ENCODE measurements at regions not wholly inside any gene's neighbourhood (a gene's known extent, or its start where the extent isn't known, plus 50 kb on each side); places are given as distances from the start of the nearest gene placed in this dataset.

DNA sequence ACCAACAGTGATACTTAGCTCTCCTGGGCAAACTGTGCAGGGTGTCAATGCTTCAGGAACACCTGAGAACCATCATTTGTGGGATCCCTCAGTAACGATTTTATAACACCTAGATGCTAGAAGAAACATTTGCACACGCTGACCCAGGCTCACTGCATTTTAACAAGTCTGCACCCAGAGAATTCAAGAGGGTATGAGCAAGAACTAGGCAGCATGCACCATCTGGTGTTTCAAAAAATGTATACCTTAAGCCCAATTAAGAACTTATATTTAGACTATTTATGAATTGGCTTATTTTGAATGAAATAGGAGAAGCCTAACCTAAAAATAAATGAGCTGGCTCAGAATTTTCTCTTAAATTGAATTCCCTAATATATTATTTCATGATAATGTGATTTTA, 400.5 kb downstream of the GPATCH2 start:
- Histone ChIP-seq H3K27me3 (ENCODE audit: control insufficient read depth in 3 of 3, insufficient read depth in 3 of 3, low read length in 3 of 3) (no peaks in the 10 kb centered on the region), H3K9me3 (ENCODE audit: control insufficient read depth in 3 of 3, low read length in 3 of 3) (no peaks in the 10 kb centered on the region), H3K4me3 (ENCODE audit: low read length in 3 of 3) (no peak overlapping the region), H3K4me1 (ENCODE audit: control insufficient read depth in 3 of 3, insufficient read depth in 3 of 3, low read length in 3 of 3) (no peaks in the 10 kb centered on the region), H3K27ac (ENCODE audit: low read depth, low read length) (no peak overlapping the region), H3K9ac (ENCODE audit: low read depth in 1 of 3, low read length in 3 of 3) (no peak overlapping the region), H3K36me3 (ENCODE audit: control insufficient read depth in 3 of 3, insufficient read depth in 3 of 3, low read length in 3 of 3) (no peaks in the 10 kb centered on the region)

DNA sequence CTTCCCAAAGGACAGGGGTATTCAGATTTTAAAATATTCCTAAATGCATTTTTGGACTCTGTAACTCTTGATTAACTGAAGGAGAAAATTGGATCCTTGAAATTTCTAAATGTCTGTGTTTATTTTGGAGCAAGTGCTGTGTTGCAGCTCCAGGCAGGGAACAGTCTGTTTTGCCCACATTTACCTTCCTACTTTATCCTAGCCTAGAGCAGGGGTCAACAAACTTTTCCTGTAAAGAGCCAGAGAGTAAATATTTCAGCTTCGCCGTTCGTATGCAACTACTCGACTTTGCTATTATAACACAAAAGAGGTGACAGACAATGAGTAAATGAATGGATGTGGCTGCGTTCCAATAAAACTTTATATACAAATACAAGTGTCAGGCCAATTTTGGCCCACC, 402.2 kb downstream of the GPATCH2 start:
- Histone ChIP-seq H3K9ac (ENCODE audit: low read depth in 1 of 3, low read length in 3 of 3) (no peak overlapping the region), H3K27me3 (ENCODE audit: control insufficient read depth in 3 of 3, insufficient read depth in 3 of 3, low read length in 3 of 3) (no peaks in the 10 kb centered on the region), H3K27ac (ENCODE audit: low read depth, low read length) (no peak overlapping the region), H3K4me1 (ENCODE audit: control insufficient read depth in 3 of 3, insufficient read depth in 3 of 3, low read length in 3 of 3) (no peaks in the 10 kb centered on the region), H3K9me3 (ENCODE audit: control insufficient read depth in 3 of 3, low read length in 3 of 3) (no peaks in the 10 kb centered on the region), H3K36me3 (ENCODE audit: control insufficient read depth in 3 of 3, insufficient read depth in 3 of 3, low read length in 3 of 3) (no peaks in the 10 kb centered on the region), H3K4me3 (ENCODE audit: low read length in 3 of 3) (no peak overlapping the region)

DNA sequence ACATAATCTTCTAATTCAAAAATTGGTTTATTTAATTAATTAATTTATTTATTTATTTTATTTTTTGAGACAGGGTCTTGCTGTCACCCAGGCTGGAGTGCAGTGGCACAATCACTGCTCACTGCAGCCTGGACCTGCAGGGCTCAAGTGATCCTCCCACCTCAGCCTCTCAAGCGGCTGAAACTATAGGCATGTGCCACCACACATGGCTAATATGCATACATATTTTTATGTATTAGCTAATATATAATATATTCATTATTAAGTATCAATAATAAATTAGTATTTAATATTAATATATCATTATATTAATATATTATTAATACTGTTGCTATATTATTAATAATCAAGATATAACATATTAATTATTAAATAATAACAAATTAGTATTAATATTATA, 406.7 kb downstream of the GPATCH2 start:
- H3K27me3 ChIP-seq (ENCODE audit: control insufficient read depth in 3 of 3, insufficient read depth in 3 of 3, low read length in 3 of 3): no peaks in the 10 kb centered on the region
- H3K36me3 ChIP-seq (ENCODE audit: control insufficient read depth in 3 of 3, insufficient read depth in 3 of 3, low read length in 3 of 3): no peaks in the 10 kb centered on the region
- no peaks in the 10 kb centered on the region for H3K4me1 ChIP-seq (ENCODE audit: control insufficient read depth in 3 of 3, insufficient read depth in 3 of 3, low read length in 3 of 3)
- no peaks in the 10 kb centered on the region for H3K9me3 ChIP-seq (ENCODE audit: control insufficient read depth in 3 of 3, low read length in 3 of 3)
- H3K4me3 ChIP-seq (ENCODE audit: low read length in 3 of 3): no peak overlapping the region
- H3K27ac ChIP-seq (ENCODE audit: low read depth, low read length): no peak overlapping the region
- no peak overlapping the region for H3K9ac ChIP-seq (ENCODE audit: low read depth in 1 of 3, low read length in 3 of 3)

DNA sequence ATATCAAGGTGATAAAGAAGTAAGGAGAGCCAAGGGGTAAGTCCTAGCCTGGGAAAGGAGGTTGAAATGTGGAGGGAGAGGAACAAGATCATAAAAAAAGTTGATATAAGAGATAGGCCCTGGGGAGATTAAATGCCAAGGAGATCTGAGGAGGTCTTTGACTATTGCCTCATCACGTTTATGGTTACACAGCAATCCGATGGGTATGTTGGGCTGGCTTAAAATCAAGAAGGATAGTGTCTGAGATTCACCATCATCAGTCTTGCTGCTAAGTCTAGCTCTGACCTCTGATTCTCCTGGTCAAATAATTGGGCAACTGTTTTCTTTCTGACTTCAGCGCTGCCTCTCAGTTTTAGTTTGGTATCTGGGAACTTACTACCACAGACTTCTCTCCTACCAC, 416.3 kb downstream of the GPATCH2 start:
- Histone ChIP-seq H3K27me3 (ENCODE audit: control insufficient read depth in 3 of 3, insufficient read depth in 3 of 3, low read length in 3 of 3) (no peaks in the 10 kb centered on the region), H3K9ac (ENCODE audit: low read depth in 1 of 3, low read length in 3 of 3) (no peak overlapping the region), H3K4me1 (ENCODE audit: control insufficient read depth in 3 of 3, insufficient read depth in 3 of 3, low read length in 3 of 3) (no peaks in the 10 kb centered on the region), H3K27ac (ENCODE audit: low read depth, low read length) (no peak overlapping the region), H3K9me3 (ENCODE audit: control insufficient read depth in 3 of 3, low read length in 3 of 3) (no peaks in the 10 kb centered on the region), H3K36me3 (ENCODE audit: control insufficient read depth in 3 of 3, insufficient read depth in 3 of 3, low read length in 3 of 3) (no peaks in the 10 kb centered on the region), H3K4me3 (ENCODE audit: low read length in 3 of 3) (no peak overlapping the region)

DNA sequence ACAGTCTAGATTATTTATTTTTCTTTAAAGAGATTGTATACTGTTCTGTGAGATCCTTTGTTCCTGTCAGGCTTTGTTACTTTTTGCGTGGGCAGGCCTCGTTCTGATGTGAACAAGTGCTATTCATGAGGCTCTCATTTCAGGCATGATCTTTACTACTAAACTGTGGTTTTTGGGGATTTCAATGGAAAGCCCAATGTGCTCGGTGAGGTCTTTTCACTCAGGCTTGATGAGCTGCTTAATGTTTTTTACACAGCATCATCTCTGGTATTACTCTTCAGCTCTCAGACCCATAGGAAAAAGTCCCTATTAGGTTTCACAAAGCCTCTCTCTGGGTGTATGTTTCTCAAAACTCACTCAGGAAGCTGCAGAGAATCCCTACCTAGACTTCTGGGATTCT, 419.4 kb downstream of the GPATCH2 start:
- H3K4me3 ChIP-seq (ENCODE audit: low read length in 3 of 3): no peak overlapping the region
- H3K9me3 ChIP-seq (ENCODE audit: control insufficient read depth in 3 of 3, low read length in 3 of 3): no peaks in the 10 kb centered on the region
- H3K4me1 ChIP-seq (ENCODE audit: control insufficient read depth in 3 of 3, insufficient read depth in 3 of 3, low read length in 3 of 3): no peaks in the 10 kb centered on the region
- H3K9ac ChIP-seq (ENCODE audit: low read depth in 1 of 3, low read length in 3 of 3): no peak overlapping the region
- H3K36me3 ChIP-seq (ENCODE audit: control insufficient read depth in 3 of 3, insufficient read depth in 3 of 3, low read length in 3 of 3): no peaks in the 10 kb centered on the region
- no peaks in the 10 kb centered on the region for H3K27me3 ChIP-seq (ENCODE audit: control insufficient read depth in 3 of 3, insufficient read depth in 3 of 3, low read length in 3 of 3)
- no peak overlapping the region for H3K27ac ChIP-seq (ENCODE audit: low read depth, low read length)

DNA sequence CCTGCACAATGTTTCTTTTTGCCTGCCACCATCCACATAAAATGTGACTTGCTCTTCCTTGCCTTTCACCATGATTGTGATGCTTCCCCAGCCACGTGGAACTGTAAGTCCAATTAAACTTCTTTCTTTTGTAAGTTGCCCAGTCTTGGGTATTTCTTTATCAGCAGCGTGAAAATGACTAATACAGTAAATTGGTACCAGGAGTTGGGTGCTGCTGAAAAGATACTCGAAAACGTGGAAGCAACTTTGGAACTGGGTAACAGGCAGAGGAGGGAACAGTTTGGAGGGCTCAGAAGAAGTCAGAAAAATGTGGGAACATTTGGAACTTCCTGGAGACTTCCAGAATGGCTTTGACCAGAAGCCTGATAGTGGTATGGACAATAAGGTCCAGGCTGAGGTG, 425.3 kb downstream of the GPATCH2 start:
- Histone ChIP-seq H3K4me3 (ENCODE audit: low read length in 3 of 3) (no peak overlapping the region), H3K9me3 (ENCODE audit: control insufficient read depth in 3 of 3, low read length in 3 of 3) (peaks cover 0 to 2% (median 0%) of the 10 kb centered on the region in 3 donors), H3K9ac (ENCODE audit: low read depth in 1 of 3, low read length in 3 of 3) (no peak overlapping the region), H3K27me3 (ENCODE audit: control insufficient read depth in 3 of 3, insufficient read depth in 3 of 3, low read length in 3 of 3) (no peaks in the 10 kb centered on the region), H3K4me1 (ENCODE audit: control insufficient read depth in 3 of 3, insufficient read depth in 3 of 3, low read length in 3 of 3) (no peaks in the 10 kb centered on the region), H3K36me3 (ENCODE audit: control insufficient read depth in 3 of 3, insufficient read depth in 3 of 3, low read length in 3 of 3) (no peaks in the 10 kb centered on the region), H3K27ac (ENCODE audit: low read depth, low read length) (no peak overlapping the region)

DNA sequence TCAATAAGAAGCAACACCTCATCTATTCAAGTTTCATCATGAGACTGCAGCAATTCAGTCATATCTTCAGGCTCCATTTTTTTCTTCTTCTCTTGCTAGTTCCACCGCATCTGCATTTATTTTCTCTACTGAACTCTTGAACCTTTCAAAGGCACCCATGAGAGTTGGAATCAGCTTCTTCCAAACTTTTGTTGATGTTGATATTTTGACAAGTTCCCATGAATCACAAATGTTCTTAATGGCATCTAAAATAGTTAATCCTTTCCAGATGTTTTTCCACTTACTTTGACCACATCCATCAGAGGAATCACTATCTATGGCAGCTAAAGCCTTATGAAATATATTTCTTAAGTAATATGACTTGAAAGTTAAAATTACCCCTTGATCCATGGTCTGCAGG, 434.3 kb downstream of the GPATCH2 start:
- Histone ChIP-seq H3K27ac (ENCODE audit: low read depth, low read length) (no peak overlapping the region), H3K9ac (ENCODE audit: low read depth in 1 of 3, low read length in 3 of 3) (no peak overlapping the region), H3K27me3 (ENCODE audit: control insufficient read depth in 3 of 3, insufficient read depth in 3 of 3, low read length in 3 of 3) (no peaks in the 10 kb centered on the region), H3K4me3 (ENCODE audit: low read length in 3 of 3) (no peak overlapping the region), H3K9me3 (ENCODE audit: control insufficient read depth in 3 of 3, low read length in 3 of 3) (no peaks in the 10 kb centered on the region), H3K36me3 (ENCODE audit: control insufficient read depth in 3 of 3, insufficient read depth in 3 of 3, low read length in 3 of 3) (no peaks in the 10 kb centered on the region), H3K4me1 (ENCODE audit: control insufficient read depth in 3 of 3, insufficient read depth in 3 of 3, low read length in 3 of 3) (no peaks in the 10 kb centered on the region)

DNA sequence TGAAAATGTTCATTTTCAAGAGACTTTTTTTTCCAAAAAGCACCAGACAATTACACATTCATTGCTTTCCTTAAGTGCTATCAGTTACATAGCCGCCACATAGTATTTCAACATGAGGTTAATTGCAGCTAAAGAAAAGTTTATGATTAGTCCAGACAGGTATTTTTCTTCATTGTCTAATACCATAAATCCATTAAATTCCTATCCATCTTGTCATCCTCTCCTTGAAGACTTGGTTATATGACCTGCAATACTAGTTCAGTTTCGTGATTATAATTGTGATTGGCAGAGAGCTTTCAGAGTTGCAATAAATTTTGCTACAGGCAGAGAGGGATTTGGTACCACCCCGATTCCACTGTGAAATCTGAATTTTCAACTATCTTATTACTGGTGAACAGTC, 437.7 kb downstream of the GPATCH2 start:
- no peak overlapping the region for H3K4me3 ChIP-seq (ENCODE audit: low read length in 3 of 3)
- peaks cover 0 to 2% (median 0%) of the 10 kb centered on the region in 3 donors for H3K9me3 ChIP-seq (ENCODE audit: control insufficient read depth in 3 of 3, low read length in 3 of 3)
- no peak overlapping the region for H3K27ac ChIP-seq (ENCODE audit: low read depth, low read length)
- no peaks in the 10 kb centered on the region for H3K4me1 ChIP-seq (ENCODE audit: control insufficient read depth in 3 of 3, insufficient read depth in 3 of 3, low read length in 3 of 3)
- H3K36me3 ChIP-seq (ENCODE audit: control insufficient read depth in 3 of 3, insufficient read depth in 3 of 3, low read length in 3 of 3): no peaks in the 10 kb centered on the region
- H3K27me3 ChIP-seq (ENCODE audit: control insufficient read depth in 3 of 3, insufficient read depth in 3 of 3, low read length in 3 of 3): no peaks in the 10 kb centered on the region
- no peak overlapping the region for H3K9ac ChIP-seq (ENCODE audit: low read depth in 1 of 3, low read length in 3 of 3)

DNA sequence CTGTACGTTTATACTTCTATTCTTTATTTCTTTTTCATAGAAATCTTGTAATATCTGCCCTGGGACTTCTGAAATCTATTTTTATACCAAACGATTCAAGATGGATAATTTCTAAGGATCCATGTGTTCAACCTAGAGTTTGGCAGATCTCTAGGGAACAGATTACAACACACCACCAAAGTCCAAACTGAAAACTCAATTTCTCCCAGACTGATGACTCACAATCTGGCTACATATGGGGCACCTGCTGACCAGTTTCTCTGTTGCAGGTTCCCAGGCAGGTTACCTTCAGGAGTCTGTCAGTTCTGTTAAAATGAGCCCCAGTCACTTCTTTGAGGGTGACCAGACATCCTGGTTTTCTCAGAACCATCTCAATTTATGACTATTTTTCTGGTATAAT, 439.4 kb downstream of the GPATCH2 start:
- no peak overlapping the region for H3K9ac ChIP-seq (ENCODE audit: low read depth in 1 of 3, low read length in 3 of 3)
- H3K9me3 ChIP-seq (ENCODE audit: control insufficient read depth in 3 of 3, low read length in 3 of 3): peaks cover 0 to 3% (median 2%) of the 10 kb centered on the region in 3 donors
- H3K4me3 ChIP-seq (ENCODE audit: low read length in 3 of 3): no peak overlapping the region
- H3K4me1 ChIP-seq (ENCODE audit: control insufficient read depth in 3 of 3, insufficient read depth in 3 of 3, low read length in 3 of 3): no peaks in the 10 kb centered on the region
- no peaks in the 10 kb centered on the region for H3K27me3 ChIP-seq (ENCODE audit: control insufficient read depth in 3 of 3, insufficient read depth in 3 of 3, low read length in 3 of 3)
- no peaks in the 10 kb centered on the region for H3K36me3 ChIP-seq (ENCODE audit: control insufficient read depth in 3 of 3, insufficient read depth in 3 of 3, low read length in 3 of 3)
- no peak overlapping the region for H3K27ac ChIP-seq (ENCODE audit: low read depth, low read length)

DNA sequence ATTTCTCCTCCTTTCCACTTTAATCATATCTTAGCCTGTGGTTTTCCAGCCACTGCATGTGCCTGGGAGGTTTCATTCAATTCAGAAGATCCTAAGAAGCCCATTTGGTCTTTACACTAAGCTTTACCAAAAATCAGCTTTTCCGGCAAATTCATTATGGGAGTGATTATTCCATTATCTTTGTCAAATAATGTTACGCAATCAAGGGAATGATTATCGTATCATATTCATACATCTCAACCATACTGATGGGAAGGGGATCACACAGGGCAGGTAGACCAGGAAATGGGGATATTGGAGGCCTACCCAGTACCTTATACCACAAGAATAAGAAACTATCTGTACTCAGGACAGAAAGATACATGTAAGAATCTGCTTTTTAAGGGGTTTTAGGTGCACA, 440.5 kb downstream of the GPATCH2 start:
- no peaks in the 10 kb centered on the region for H3K36me3 ChIP-seq (ENCODE audit: control insufficient read depth in 3 of 3, insufficient read depth in 3 of 3, low read length in 3 of 3)
- H3K27ac ChIP-seq (ENCODE audit: low read depth, low read length): no peak overlapping the region
- no peaks in the 10 kb centered on the region for H3K4me1 ChIP-seq (ENCODE audit: control insufficient read depth in 3 of 3, insufficient read depth in 3 of 3, low read length in 3 of 3)
- H3K4me3 ChIP-seq (ENCODE audit: low read length in 3 of 3): no peak overlapping the region
- no peaks in the 10 kb centered on the region for H3K27me3 ChIP-seq (ENCODE audit: control insufficient read depth in 3 of 3, insufficient read depth in 3 of 3, low read length in 3 of 3)
- H3K9me3 ChIP-seq (ENCODE audit: control insufficient read depth in 3 of 3, low read length in 3 of 3): peaks cover 0 to 4% (median 2%) of the 10 kb centered on the region in 3 donors
- H3K9ac ChIP-seq (ENCODE audit: low read depth in 1 of 3, low read length in 3 of 3): no peak overlapping the region

DNA sequence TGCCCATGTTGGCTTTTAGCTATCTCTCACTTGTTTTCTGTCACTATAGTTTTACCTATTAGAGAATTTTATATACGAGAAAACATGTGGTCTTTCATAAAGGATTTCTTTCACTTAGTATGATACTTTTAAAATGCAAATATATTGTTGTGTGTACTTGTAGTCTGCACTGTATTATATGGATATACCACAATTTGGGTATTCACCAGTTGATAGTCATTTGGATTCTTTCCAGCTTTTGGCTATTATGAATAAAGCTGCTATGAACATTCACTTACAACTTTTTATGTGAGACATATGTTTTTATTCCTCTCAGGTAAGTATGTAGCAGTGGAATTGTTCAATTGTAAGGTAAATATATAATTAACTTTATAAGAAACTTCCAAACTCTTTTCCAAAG, 441.5 kb downstream of the GPATCH2 start:
- H3K9me3 ChIP-seq (ENCODE audit: control insufficient read depth in 3 of 3, low read length in 3 of 3): peaks cover 0 to 4% (median 2%) of the 10 kb centered on the region in 3 donors
- no peak overlapping the region for H3K4me3 ChIP-seq (ENCODE audit: low read length in 3 of 3)
- H3K4me1 ChIP-seq (ENCODE audit: control insufficient read depth in 3 of 3, insufficient read depth in 3 of 3, low read length in 3 of 3): no peaks in the 10 kb centered on the region
- no peaks in the 10 kb centered on the region for H3K36me3 ChIP-seq (ENCODE audit: control insufficient read depth in 3 of 3, insufficient read depth in 3 of 3, low read length in 3 of 3)
- no peak overlapping the region for H3K9ac ChIP-seq (ENCODE audit: low read depth in 1 of 3, low read length in 3 of 3)
- no peaks in the 10 kb centered on the region for H3K27me3 ChIP-seq (ENCODE audit: control insufficient read depth in 3 of 3, insufficient read depth in 3 of 3, low read length in 3 of 3)
- H3K27ac ChIP-seq (ENCODE audit: low read depth, low read length): no peak overlapping the region
